ENCODE measurements at regions not wholly inside any gene's neighbourhood (a gene's known extent, or its start where the extent isn't known, plus 50 kb on each side); places are given as distances from the start of the nearest gene placed in this dataset.

- no peaks in the 10 kb centered on the region for H3K36me3 ChIP-seq (ENCODE audit: control insufficient read depth in 2 of 2, insufficient read depth in 1 of 2, low read length in 2 of 2)
- ChIA-PET POLR2A (no interaction called here), CTCF (interaction anchor here (0.6 kb wide), 1 partner anchor 9 kb away, joined by 3 read pairs; no protein-coding TSS in a partner anchor)
- H3K4me3 ChIP-seq (ENCODE audit: low read depth, low read length) = no peak overlapping the region
- H3K4me1 ChIP-seq (ENCODE audit: control insufficient read depth, insufficient read depth, low read length) = no peaks in the 10 kb centered on the region
- H3K9me3 ChIP-seq (ENCODE audit: control insufficient read depth, insufficient read depth, low read depth, low read length) = no peaks in the 10 kb centered on the region
- H3K27ac ChIP-seq (ENCODE audit: extremely low read depth, low read depth, low read length) = no peak overlapping the region
- TF ChIP-seq ELK4 (IDR thresholded peaks at IDR 0.05; ENCODE audit: borderline replicate concordance, low read depth, low read length) = no peak
- no peak for TF ChIP-seq ZNF426 (tag by site-specific recombination; IDR thresholded peaks at IDR 0.05)
- TF ChIP-seq GLIS2 (tag by site-specific recombination; IDR thresholded peaks at IDR 0.05) = no peak
- no peak for TF ChIP-seq ZNF76 (tag by site-specific recombination; IDR thresholded peaks at IDR 0.05; ENCODE audit: borderline replicate concordance, low read depth)
- TF ChIP-seq ZNF596 (tag by site-specific recombination; IDR thresholded peaks at IDR 0.05) = no peak
Measured at GRCh38 chr2:76427452-76427851, 716.7 kb upstream of the GCFC2 start.

- POLR2A ChIA-PET = no interaction called here
- no peaks in the 10 kb centered on the region for H3K4me1 ChIP-seq (ENCODE audit: control insufficient read depth, insufficient read depth, low read length)
- H3K4me3 ChIP-seq (ENCODE audit: low read depth, low read length) = no peak overlapping the region
- H3K27ac ChIP-seq (ENCODE audit: extremely low read depth, low read depth, low read length) = no peak overlapping the region
- no peaks in the 10 kb centered on the region for H3K9me3 ChIP-seq (ENCODE audit: control insufficient read depth, insufficient read depth, low read depth, low read length)
- no peaks in the 10 kb centered on the region for H3K36me3 ChIP-seq (ENCODE audit: control insufficient read depth in 2 of 2, insufficient read depth in 1 of 2, low read length in 2 of 2)
- CTCF ChIA-PET = no interaction called here
- TF ChIP-seq ZNF423 (tag by site-specific recombination; IDR thresholded peaks at IDR 0.05) = no peak
- no peak for TF ChIP-seq ZNF555 (tag by site-specific recombination; conservative IDR thresholded peaks at IDR 0.05)
Measured at GRCh38 chr2:76415821-76416220, 705.1 kb upstream of the GCFC2 start.

- CTCF ChIA-PET = no interaction called here
- Histone ChIP-seq H3K4me1 (ENCODE audit: control insufficient read depth, insufficient read depth, low read length) (no peaks in the 10 kb centered on the region), H3K9me3 (ENCODE audit: control insufficient read depth, insufficient read depth, low read depth, low read length) (no peaks in the 10 kb centered on the region), H3K36me3 (ENCODE audit: control insufficient read depth in 2 of 2, insufficient read depth in 1 of 2, low read length in 2 of 2) (no peaks in the 10 kb centered on the region), H3K4me3 (ENCODE audit: low read depth, low read length) (no peak overlapping the region), H3K27ac (ENCODE audit: extremely low read depth, low read depth, low read length) (no peak overlapping the region)
- POLR2A ChIA-PET = no interaction called here
- TF ChIP-seq ZBTB6 (tag by site-specific recombination; IDR thresholded peaks at IDR 0.05) = no peak
- TF ChIP-seq ZNF274 (IDR thresholded peaks at IDR 0.05; ENCODE audit: low read length) = no peak
- TF ChIP-seq ZNF274 (tag by site-specific recombination; IDR thresholded peaks at IDR 0.05; ENCODE audit: borderline replicate concordance) = no peak
- no peak for TF ChIP-seq ZNF324 (tag by site-specific recombination; IDR thresholded peaks at IDR 0.05)
- TF ChIP-seq ZNF768 (tag by site-specific recombination; IDR thresholded peaks at IDR 0.05) = no peak
- TF ChIP-seq ZNF146 (tag by site-specific recombination; IDR thresholded peaks at IDR 0.05) = no peak
- no peak for TF ChIP-seq ZNF843 (tag by site-specific recombination; IDR thresholded peaks at IDR 0.05)
- TF ChIP-seq ZNF692 (tag by site-specific recombination; IDR thresholded peaks at IDR 0.05) = no peak
Measured at GRCh38 chr2:76413436-76413835, 702.7 kb upstream of the GCFC2 start.

Measured in HEK293 (cell line).